ENCODE measurements at regions not wholly inside any gene's neighbourhood (a gene's known extent, or its start where the extent isn't known, plus 50 kb on each side); places are given as distances from the start of the nearest gene placed in this dataset.
A peak's percentile ranks its signal among the peaks of the same experiment; 100 is the strongest.
"Not testable (repeated sequence)": the region's sequence is repeated elsewhere in the genome, so short reads cannot be mapped to it uniquely, and the experiment has no call there.

DNA sequence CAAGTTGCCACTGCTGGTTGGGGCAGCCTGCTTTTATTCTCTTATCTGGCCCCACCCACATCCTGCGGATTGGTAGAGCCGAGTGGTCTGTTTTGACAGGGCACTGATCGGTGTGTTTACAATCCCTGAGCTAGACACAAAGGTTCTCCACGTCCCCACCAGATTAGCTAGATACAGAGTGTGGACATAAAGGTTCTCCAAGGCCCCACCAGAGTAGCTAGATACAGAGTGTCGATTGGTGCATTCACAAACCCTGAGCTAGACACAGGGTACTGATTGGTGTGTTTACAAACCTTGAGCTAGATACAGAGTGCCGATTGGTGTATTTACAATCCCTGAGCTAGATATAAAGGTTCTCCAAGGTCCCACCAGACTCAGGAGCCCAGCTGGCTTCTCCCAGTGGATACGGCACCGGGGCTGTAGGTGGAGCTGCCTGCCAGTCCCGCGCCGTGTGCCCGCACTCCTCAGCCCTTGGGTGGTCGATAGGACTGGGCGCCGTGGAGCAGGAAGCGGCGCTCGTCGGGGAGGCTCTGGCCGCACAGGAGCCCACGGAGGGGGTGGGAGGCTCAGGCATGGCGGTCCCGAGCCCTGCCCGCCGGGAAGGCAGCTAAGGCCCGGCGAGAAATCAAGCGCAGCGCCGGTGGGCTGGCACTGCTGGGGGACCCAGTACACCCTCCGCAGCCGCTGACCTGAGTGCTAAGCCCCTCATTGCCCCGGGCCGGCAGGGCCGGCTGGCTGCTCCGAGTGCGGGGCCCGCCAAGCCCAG is 157.8 kb upstream of the PPP1R3A start:
- H3K4me1 ChIP-seq (ENCODE audit: control insufficient read depth, extremely low read depth, insufficient read depth, low read length); H3K9ac ChIP-seq (ENCODE audit: insufficient read depth, low read length); H3K36me3 ChIP-seq (ENCODE audit: control insufficient read depth, insufficient read depth, low read length); H3K4me3 ChIP-seq (replicated peaks in 1 of 4; ENCODE audit: control extremely low read depth in 1 of 4, insufficient read depth in 1 of 4, low read depth in 3 of 4, low read length in 4 of 4); DNase-seq (ENCODE audit: low read depth in 2 of 2); H3K27me3 ChIP-seq (ENCODE audit: control insufficient read depth, insufficient read depth, low read length); H4K20me1 ChIP-seq (ENCODE audit: control insufficient read depth, extremely low read depth, insufficient read depth, low read length); H3K79me2 ChIP-seq (ENCODE audit: control insufficient read depth, insufficient read depth, low read length); H3K4me2 ChIP-seq (ENCODE audit: extremely low read depth, insufficient read depth, low read length); H2AFZ ChIP-seq (ENCODE audit: low read length); H3K27ac ChIP-seq (ENCODE audit: insufficient read depth, low read length); H3K9me3 ChIP-seq (ENCODE audit: control insufficient read depth, insufficient read depth, low read depth, low read length): not testable (repeated sequence)

DNA sequence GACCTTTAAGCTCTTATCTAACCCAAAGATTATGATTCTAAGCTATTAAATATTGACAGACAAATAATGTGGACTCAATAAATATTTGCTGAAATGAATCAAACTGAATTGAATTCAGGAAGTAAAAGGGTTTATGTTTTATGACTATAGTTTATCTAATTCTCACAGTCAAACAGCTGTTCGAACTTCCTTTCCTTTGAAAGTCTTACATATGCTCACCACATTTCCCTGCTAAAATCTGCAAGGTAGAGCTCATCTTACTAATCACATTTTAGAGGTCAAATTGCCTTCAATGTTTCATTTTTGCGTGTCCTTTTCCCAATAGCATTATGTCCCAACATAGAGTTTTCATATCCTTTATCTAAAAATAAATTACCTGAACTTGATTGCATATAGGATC is 154.9 kb upstream of the PPP1R3A start:
- Histone ChIP-seq H3K27ac (ENCODE audit: insufficient read depth, low read length) (no peak overlapping the region), H3K27me3 (ENCODE audit: control insufficient read depth, insufficient read depth, low read length) (no peaks in the 10 kb centered on the region), H3K36me3 (ENCODE audit: control insufficient read depth, insufficient read depth, low read length) (no peaks in the 10 kb centered on the region), H3K9me3 (ENCODE audit: control insufficient read depth, insufficient read depth, low read depth, low read length) (no peaks in the 10 kb centered on the region), H3K4me3 (replicated peaks in 1 of 4; ENCODE audit: control extremely low read depth in 1 of 4, insufficient read depth in 1 of 4, low read depth in 3 of 4, low read length in 4 of 4) (no peak overlapping the region), H3K4me1 (ENCODE audit: control insufficient read depth, extremely low read depth, insufficient read depth, low read length) (no peaks in the 10 kb centered on the region), H4K20me1 (ENCODE audit: control insufficient read depth, extremely low read depth, insufficient read depth, low read length) (no peaks in the 10 kb centered on the region), H3K9ac (ENCODE audit: insufficient read depth, low read length) (no peak overlapping the region), H2AFZ (ENCODE audit: low read length) (no peak overlapping the region), H3K4me2 (ENCODE audit: extremely low read depth, insufficient read depth, low read length) (no peak overlapping the region), H3K79me2 (ENCODE audit: control insufficient read depth, insufficient read depth, low read length) (no peaks in the 10 kb centered on the region)
- TF ChIP-seq EZH2 (IDR thresholded peaks at IDR 0.05; ENCODE audit: low read length, missing control alignments): no peak
- TF ChIP-seq, protein P1, sequence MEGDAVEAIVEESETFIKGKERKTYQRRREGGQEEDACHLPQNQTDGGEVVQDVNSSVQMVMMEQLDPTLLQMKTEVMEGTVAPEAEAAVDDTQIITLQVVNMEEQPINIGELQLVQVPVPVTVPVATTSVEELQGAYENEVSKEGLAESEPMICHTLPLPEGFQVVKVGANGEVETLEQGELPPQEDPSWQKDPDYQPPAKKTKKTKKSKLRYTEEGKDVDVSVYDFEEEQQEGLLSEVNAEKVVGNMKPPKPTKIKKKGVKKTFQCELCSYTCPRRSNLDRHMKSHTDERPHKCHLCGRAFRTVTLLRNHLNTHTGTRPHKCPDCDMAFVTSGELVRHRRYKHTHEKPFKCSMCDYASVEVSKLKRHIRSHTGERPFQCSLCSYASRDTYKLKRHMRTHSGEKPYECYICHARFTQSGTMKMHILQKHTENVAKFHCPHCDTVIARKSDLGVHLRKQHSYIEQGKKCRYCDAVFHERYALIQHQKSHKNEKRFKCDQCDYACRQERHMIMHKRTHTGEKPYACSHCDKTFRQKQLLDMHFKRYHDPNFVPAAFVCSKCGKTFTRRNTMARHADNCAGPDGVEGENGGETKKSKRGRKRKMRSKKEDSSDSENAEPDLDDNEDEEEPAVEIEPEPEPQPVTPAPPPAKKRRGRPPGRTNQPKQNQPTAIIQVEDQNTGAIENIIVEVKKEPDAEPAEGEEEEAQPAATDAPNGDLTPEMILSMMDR (conservative IDR thresholded peaks at IDR 0.05 in 1 of 2, IDR thresholded peaks at IDR 0.05 in 1 of 2; ENCODE audit: low read depth in 1 of 2, low read length in 2 of 2): no peak
- no peak for DNase-seq (ENCODE audit: low read depth in 2 of 2)

DNA sequence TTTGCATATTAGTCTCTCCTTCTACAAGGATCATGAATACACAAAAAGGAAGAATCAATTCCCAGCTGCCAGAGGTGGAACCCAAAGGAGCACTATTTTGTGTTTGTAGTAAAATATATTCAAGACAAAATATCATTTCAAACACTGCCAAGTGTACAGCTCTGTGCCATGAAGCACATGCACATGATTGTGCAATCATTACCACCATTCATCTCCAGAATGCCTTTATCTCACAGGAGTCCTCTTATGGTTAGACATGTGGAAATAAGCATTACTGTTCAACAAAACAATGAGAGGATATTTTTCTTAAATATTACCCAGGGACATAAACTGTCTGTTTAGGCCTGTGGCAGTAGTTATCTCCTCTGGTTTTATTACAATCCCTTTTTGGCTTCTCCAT is 151.4 kb upstream of the PPP1R3A start:
- H3K4me3 ChIP-seq (replicated peaks in 1 of 4; ENCODE audit: control extremely low read depth in 1 of 4, insufficient read depth in 1 of 4, low read depth in 3 of 4, low read length in 4 of 4): no peak overlapping the region
- H2AFZ ChIP-seq (ENCODE audit: low read length): no peak overlapping the region
- no peak overlapping the region for H3K27ac ChIP-seq (ENCODE audit: insufficient read depth, low read length)
- no peaks in the 10 kb centered on the region for H3K27me3 ChIP-seq (ENCODE audit: control insufficient read depth, insufficient read depth, low read length)
- no peak overlapping the region for H3K4me2 ChIP-seq (ENCODE audit: extremely low read depth, insufficient read depth, low read length)
- no peaks in the 10 kb centered on the region for H3K9me3 ChIP-seq (ENCODE audit: control insufficient read depth, insufficient read depth, low read depth, low read length)
- H3K36me3 ChIP-seq (ENCODE audit: control insufficient read depth, insufficient read depth, low read length): no peaks in the 10 kb centered on the region
- H3K79me2 ChIP-seq (ENCODE audit: control insufficient read depth, insufficient read depth, low read length): no peaks in the 10 kb centered on the region
- TF ChIP-seq EZH2 (IDR thresholded peaks at IDR 0.05; ENCODE audit: low read length, missing control alignments): no peak
- TF ChIP-seq, protein P1 (conservative IDR thresholded peaks at IDR 0.05 in 1 of 2, IDR thresholded peaks at IDR 0.05 in 1 of 2; ENCODE audit: low read depth in 1 of 2, low read length in 2 of 2): no peak
- no peaks in the 10 kb centered on the region for H3K4me1 ChIP-seq (ENCODE audit: control insufficient read depth, extremely low read depth, insufficient read depth, low read length)
- no peaks in the 10 kb centered on the region for H4K20me1 ChIP-seq (ENCODE audit: control insufficient read depth, extremely low read depth, insufficient read depth, low read length)
- DNase-seq (ENCODE audit: low read depth in 2 of 2): peak; percentile 15 to 69
- H3K9ac ChIP-seq (ENCODE audit: insufficient read depth, low read length): no peak overlapping the region
